HepG2 (cell line): ENCODE measurements at regions not wholly inside any gene's neighbourhood (a gene's known extent, or its start where the extent isn't known, plus 50 kb on each side); places are given as distances from the start of the nearest gene placed in this dataset.

Experiments
- CREB1 ChIP-seq, 2 experiments: fragments of 450-650 bp in 1 of 2; IDR thresholded peaks; 2 replicates each; pipeline ENCODE4 v1.6.1; 2016 to 2017; ENCODE audit warnings: control low read depth in 1 of 2, mild to moderate bottlenecking in 1 of 2, missing compliant biosample characterization in 1 of 2, missing genetic modification characterization in 1 of 2
- DPF2 ChIP-seq: sonication (generic); formaldehyde crosslinking; IDR thresholded peaks from 2 replicates; pipeline ENCODE4 v1.4.0; 2020; ENCODE audit warnings: mild to moderate bottlenecking, low read depth, missing genetic modification reagents, borderline replicate concordance
- ERF ChIP-seq: IDR thresholded peaks from 2 replicates; pipeline ENCODE4 v1.6.1; 2018; ENCODE audit warnings: missing biosample characterization, missing genetic modification reagents
- GABPB1 ChIP-seq: IDR thresholded peaks from 2 replicates; pipeline ENCODE4 v1.6.1; 2016; ENCODE audit warnings: mild to moderate bottlenecking, missing genetic modification reagents, moderate library complexity, missing compliant biosample characterization
- HDAC2 ChIP-seq: sonication (generic); formaldehyde crosslinking; IDR thresholded peaks from 2 replicates; pipeline ENCODE4 v1.4.0; 2020; ENCODE audit warnings: missing genetic modification reagents
- KLF16 ChIP-seq, 2 experiments: sonication (generic) in 1 of 2; formaldehyde crosslinking in 1 of 2; IDR thresholded peaks; 2 replicates each; pipeline versions ENCODE4 v1.6.1 to v1.8.0; 2016 to 2023; ENCODE audit warnings: missing genetic modification reagents in 2 of 2, missing compliant biosample characterization in 1 of 2
- MAFK ChIP-seq, 2 experiments: IDR thresholded peaks in 1 of 2; conservative IDR thresholded peaks in 1 of 2; 2 replicates each; pipeline ENCODE4 v1.6.1; 2011; ENCODE audit warnings: improper control_type of control experiment in 2 of 2, low read length in 2 of 2
- POLR2G ChIP-seq: fragments of 200-400 bp; formaldehyde crosslinking; IDR thresholded peaks from 2 replicates; pipeline ENCODE4 v1.6.1; 2018; ENCODE audit warnings: mild to moderate bottlenecking, low read depth, low read length, moderate library complexity
- REL ChIP-seq: sonication (generic); formaldehyde crosslinking; conservative IDR thresholded peaks from 2 replicates; pipeline ENCODE4 v1.8.0; 2022; ENCODE audit warnings: mild to moderate bottlenecking, missing genetic modification reagents, moderate library complexity
- RFXAP ChIP-seq: sonication (generic); formaldehyde crosslinking; IDR thresholded peaks from 2 replicates; pipeline ENCODE4 v1.4.0; 2020; ENCODE audit warnings: missing genetic modification reagents, borderline replicate concordance
- SOX6 ChIP-seq, 2 experiments: fragments of 450-650 bp in 1 of 2; sonication (generic) in 1 of 2; formaldehyde crosslinking in 1 of 2; IDR thresholded peaks; 2 replicates each; pipeline versions ENCODE4 v1.4.0 to v1.6.1; 2017 to 2020; ENCODE audit warnings: antibody characterized with exemption in 1 of 2, mild to moderate bottlenecking in 1 of 2, missing genetic modification reagents in 1 of 2
- TEAD3 ChIP-seq: optimal IDR thresholded peaks from 2 replicates; pipeline ENCODE3; 2016; ENCODE audit warnings: borderline replicate concordance
- YY1 ChIP-seq: IDR thresholded peaks from 2 replicates; pipeline ENCODE4 v1.6.1; 2011; ENCODE audit warnings: low read length, low read depth, moderate library complexity, mild to moderate bottlenecking; ENCODE audit not compliant: insufficient read depth, insufficient replicate concordance
- ZMYM4 ChIP-seq: sonication (generic); formaldehyde crosslinking; IDR thresholded peaks from 2 replicates; pipeline ENCODE4 v1.8.1; 2023; ENCODE audit warnings: mild to moderate bottlenecking, missing genetic modification reagents
- ZNF207 ChIP-seq: fragments of 450-650 bp; IDR thresholded peaks from 2 replicates; pipeline ENCODE4 v1.6.1; 2016; ENCODE audit warnings: antibody characterized with exemption, borderline replicate concordance
- ZNF414 ChIP-seq: sonication (generic); formaldehyde crosslinking; IDR thresholded peaks from 2 replicates; pipeline ENCODE4 v1.5.0; 2020; ENCODE audit warnings: missing genetic modification reagents
- ZNF792 ChIP-seq: IDR thresholded peaks from 2 replicates; pipeline ENCODE4 v1.6.1; 2016
- ZSCAN25 ChIP-seq: sonication (generic); formaldehyde crosslinking; IDR thresholded peaks from 2 replicates; pipeline ENCODE4 v1.8.0; 2022; ENCODE audit warnings: mild to moderate bottlenecking, missing genetic modification reagents
- TF ChIP-seq, protein P1 (sequence below): sonication (generic); formaldehyde crosslinking; IDR thresholded peaks from 2 replicates; pipeline ENCODE4 v1.4.0; 2020; ENCODE audit warnings: missing genetic modification reagents
- TF ChIP-seq, protein P2 (sequence below): sonication (generic); formaldehyde crosslinking; IDR thresholded peaks from 2 replicates; pipeline ENCODE4 v1.9.0; 2021; ENCODE audit warnings: missing genetic modification reagents, borderline replicate concordance
- TF ChIP-seq, protein P3 (sequence below): IDR thresholded peaks from 2 replicates; pipeline ENCODE4 v1.6.1; 2016; ENCODE audit warnings: low read depth, borderline replicate concordance

DNA sequence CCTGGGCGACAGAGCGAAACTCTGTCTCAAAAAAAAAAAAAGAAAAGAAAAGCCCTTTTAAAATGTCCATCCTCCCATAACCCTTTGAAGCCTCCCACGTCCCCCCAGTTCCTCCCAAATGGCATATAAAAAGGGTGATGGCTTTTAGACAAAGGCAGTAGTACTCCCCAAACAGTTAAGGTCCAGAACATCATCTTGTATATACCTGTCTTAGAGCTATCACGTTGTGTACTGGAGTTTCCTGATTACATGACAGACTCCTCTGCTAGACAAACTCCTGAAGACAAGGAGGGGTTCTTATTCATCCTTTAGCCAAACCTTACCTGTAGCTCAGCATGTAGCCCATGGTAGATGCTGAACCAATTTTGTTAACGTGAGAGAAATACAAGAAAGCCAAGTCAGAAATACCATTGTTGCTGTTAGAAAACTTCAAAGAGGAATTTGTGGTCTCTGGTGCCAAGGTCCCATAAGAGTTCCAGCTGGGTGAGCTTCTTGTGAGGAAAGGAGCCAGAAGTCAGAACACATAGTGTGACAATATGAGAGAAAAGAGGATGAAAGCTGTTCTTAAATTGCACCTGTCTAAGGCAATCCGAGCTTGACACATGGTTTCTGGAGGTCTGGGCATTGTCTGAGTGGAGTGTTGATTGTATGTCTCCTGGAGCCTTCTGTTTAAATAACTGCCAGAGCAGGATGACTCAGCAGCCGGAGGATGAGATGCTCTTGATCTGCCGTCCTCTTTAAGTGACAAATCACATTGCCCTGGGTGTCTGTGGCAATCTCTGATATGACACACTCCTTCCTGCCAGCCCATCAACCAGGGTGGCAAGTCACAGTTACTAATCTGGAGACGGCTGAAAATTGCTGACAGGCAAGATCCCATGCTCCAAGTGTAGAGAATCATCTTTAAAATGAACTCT lies 69.1 kb downstream of the ARRDC3 start (continued):
- TF ChIP-seq, protein P1, sequence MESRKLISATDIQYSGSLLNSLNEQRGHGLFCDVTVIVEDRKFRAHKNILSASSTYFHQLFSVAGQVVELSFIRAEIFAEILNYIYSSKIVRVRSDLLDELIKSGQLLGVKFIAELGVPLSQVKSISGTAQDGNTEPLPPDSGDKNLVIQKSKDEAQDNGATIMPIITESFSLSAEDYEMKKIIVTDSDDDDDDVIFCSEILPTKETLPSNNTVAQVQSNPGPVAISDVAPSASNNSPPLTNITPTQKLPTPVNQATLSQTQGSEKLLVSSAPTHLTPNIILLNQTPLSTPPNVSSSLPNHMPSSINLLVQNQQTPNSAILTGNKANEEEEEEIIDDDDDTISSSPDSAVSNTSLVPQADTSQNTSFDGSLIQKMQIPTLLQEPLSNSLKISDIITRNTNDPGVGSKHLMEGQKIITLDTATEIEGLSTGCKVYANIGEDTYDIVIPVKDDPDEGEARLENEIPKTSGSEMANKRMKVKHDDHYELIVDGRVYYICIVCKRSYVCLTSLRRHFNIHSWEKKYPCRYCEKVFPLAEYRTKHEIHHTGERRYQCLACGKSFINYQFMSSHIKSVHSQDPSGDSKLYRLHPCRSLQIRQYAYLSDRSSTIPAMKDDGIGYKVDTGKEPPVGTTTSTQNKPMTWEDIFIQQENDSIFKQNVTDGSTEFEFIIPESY (CRISPR knock-in tag): peak; percentile 6; the same call in 1 of the 2 replicates
- TF ChIP-seq TEAD3 (CRISPR knock-in tag) (peak; percentile 57), ZNF414 (CRISPR knock-in tag) (no peak), REL (no peak), KLF16 (CRISPR knock-in tag; IDR thresholded peaks at IDR 0.05) (peak in 1 of 2 experiments; percentile 56; a peak in 1 of 4 replicates), ZNF792 (CRISPR knock-in tag) (peak; percentile 61; the same call in 1 of the 2 replicates), ERF (0 out of 2 replicates have a peak, but pooled peaks have one; percentile 52), ZNF207 (no peak), ZMYM4 (CRISPR knock-in tag) (0 out of 2 replicates have a peak, but pooled peaks have one; percentile 20), CREB1 (IDR thresholded peaks at IDR 0.05) (peak; percentile 23; the same call in 1 of the 2 replicates), CREB1 (CRISPR knock-in tag; IDR thresholded peaks at IDR 0.05) (peak; percentile 52), HDAC2 (peak; percentile 55; the same call in 1 of the 2 replicates), MAFK (conservative IDR thresholded peaks at IDR 0.05 in 1 of 2, IDR thresholded peaks at IDR 0.05 in 1 of 2; ENCODE audit: low read length in 2 of 2) (peak; percentile 83 to 96), POLR2G (peak; percentile 61; the same call in 1 of the 2 replicates), DPF2 (CRISPR knock-in tag) (0 out of 2 replicates have a peak, but pooled peaks have one; percentile 24), GABPB1 (peak; percentile 21; the same call in 1 of the 2 replicates), RFXAP (no peak), ZSCAN25 (no peak), YY1 (no peak), SOX6 (IDR thresholded peaks at IDR 0.05) (no peak), SOX6 (CRISPR knock-in tag; IDR thresholded peaks at IDR 0.05) (peak; percentile 76)
- TF ChIP-seq, protein P2, sequence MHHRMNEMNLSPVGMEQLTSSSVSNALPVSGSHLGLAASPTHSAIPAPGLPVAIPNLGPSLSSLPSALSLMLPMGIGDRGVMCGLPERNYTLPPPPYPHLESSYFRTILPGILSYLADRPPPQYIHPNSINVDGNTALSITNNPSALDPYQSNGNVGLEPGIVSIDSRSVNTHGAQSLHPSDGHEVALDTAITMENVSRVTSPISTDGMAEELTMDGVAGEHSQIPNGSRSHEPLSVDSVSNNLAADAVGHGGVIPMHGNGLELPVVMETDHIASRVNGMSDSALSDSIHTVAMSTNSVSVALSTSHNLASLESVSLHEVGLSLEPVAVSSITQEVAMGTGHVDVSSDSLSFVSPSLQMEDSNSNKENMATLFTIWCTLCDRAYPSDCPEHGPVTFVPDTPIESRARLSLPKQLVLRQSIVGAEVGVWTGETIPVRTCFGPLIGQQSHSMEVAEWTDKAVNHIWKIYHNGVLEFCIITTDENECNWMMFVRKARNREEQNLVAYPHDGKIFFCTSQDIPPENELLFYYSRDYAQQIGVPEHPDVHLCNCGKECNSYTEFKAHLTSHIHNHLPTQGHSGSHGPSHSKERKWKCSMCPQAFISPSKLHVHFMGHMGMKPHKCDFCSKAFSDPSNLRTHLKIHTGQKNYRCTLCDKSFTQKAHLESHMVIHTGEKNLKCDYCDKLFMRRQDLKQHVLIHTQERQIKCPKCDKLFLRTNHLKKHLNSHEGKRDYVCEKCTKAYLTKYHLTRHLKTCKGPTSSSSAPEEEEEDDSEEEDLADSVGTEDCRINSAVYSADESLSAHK (CRISPR knock-in tag): no peak
- TF ChIP-seq, protein P3, sequence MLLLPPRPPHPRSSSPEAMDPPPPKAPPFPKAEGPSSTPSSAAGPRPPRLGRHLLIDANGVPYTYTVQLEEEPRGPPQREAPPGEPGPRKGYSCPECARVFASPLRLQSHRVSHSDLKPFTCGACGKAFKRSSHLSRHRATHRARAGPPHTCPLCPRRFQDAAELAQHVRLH (CRISPR knock-in tag): peak; percentile 56; the same call in 1 of the 2 replicates
